Effector memory CD8-positive, alpha-beta T cell (primary cell): ENCODE measurements at regions not wholly inside any gene's neighbourhood (a gene's known extent, or its start where the extent isn't known, plus 50 kb on each side); places are given as distances from the start of the nearest gene placed in this dataset.
"Not testable (repeated sequence)": the region's sequence is repeated elsewhere in the genome, so short reads cannot be mapped to it uniquely, and the experiment has no call there.

Experiments used
- ATAC-seq: fragments of 150-1000 bp; cut with Tn5 transposase; replicated peaks from 2 replicates; pipeline ENCODE4 v1.10.0; 2021; ENCODE audit warnings: mild to moderate bottlenecking, moderate library complexity
- DNase-seq, 3 experiments: peaks; one replicate each; pipeline ENCODE4 v3.0.0; 2021
- H3K27ac Mint-ChIP-seq, 2 donors: one replicate each; pipeline ENCODE4 v1.8.0; 2022; ENCODE audit warnings: mild to moderate bottlenecking in 2 of 2, mixed read lengths in 2 of 2, moderate library complexity in 2 of 2
- H3K27me3 Mint-ChIP-seq, 2 donors: one replicate each; pipeline ENCODE4 v1.8.0; 2022; ENCODE audit warnings: mixed read lengths in 2 of 2
- H3K36me3 Mint-ChIP-seq: one replicate; pipeline ENCODE4 v1.8.0; 2022; ENCODE audit warnings: mild to moderate bottlenecking, moderate library complexity, mixed read lengths; ENCODE audit not compliant: insufficient read depth
- H3K4me1 Mint-ChIP-seq, 2 donors: one replicate each; pipeline ENCODE4 v1.8.0; 2022; ENCODE audit warnings: low read depth in 2 of 2, mixed read lengths in 2 of 2
- H3K4me3 Mint-ChIP-seq, 2 donors: one replicate each; pipeline ENCODE4 v1.8.0; 2022; ENCODE audit warnings: mild to moderate bottlenecking in 2 of 2, mixed read lengths in 2 of 2, moderate library complexity in 2 of 2
- H3K9me3 Mint-ChIP-seq, 2 donors: one replicate each; pipeline ENCODE4 v1.8.0; 2022; ENCODE audit warnings: mixed read lengths in 2 of 2

DNA sequence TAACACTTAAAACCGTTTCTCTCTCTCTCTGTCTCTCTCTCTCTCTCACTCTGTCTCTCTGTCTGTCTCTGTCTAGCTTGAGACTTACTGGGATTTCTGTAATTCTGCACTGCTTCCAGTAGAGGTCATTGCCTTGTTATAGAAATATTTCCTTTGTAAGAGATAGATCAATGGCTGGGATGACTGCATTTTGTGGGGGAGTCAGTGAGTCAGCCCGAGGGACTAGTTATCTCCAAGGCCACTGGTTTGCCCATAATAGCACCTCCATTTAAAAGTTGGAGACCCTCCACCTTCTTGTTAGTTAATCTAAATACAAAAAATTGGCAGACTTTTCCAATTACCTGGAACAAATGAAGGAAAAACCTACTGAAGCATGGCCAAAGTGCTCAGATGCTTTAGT is 547.2 kb downstream of the LRRC70 start:
- no peak overlapping the region for H3K4me3 Mint-ChIP-seq
- no peak overlapping the region for H3K27ac Mint-ChIP-seq
- H3K36me3 Mint-ChIP-seq = no peaks in the 10 kb centered on the region
- H3K4me1 Mint-ChIP-seq = no peaks in the 10 kb centered on the region
- peaks cover 0 to 3% of the 10 kb centered on the region in 2 donors for H3K9me3 Mint-ChIP-seq
- no peaks in the 10 kb centered on the region for H3K27me3 Mint-ChIP-seq
- ATAC-seq = no peak
- no peak for DNase-seq

- ATAC-seq = no peak
- Mint-ChIP-seq H3K36me3 (no peaks in the 10 kb centered on the region), H3K27ac (no peak overlapping the region), H3K27me3 (no peaks in the 10 kb centered on the region), H3K4me3 (no peak overlapping the region), H3K9me3 (peaks cover 0 to 3% of the 10 kb centered on the region in 2 donors), H3K4me1 (no peaks in the 10 kb centered on the region)
- DNase-seq = no peak
These were observed 546.8 kb downstream of the LRRC70 start for GRCh38 chr5:63125392-63125791.

DNA sequence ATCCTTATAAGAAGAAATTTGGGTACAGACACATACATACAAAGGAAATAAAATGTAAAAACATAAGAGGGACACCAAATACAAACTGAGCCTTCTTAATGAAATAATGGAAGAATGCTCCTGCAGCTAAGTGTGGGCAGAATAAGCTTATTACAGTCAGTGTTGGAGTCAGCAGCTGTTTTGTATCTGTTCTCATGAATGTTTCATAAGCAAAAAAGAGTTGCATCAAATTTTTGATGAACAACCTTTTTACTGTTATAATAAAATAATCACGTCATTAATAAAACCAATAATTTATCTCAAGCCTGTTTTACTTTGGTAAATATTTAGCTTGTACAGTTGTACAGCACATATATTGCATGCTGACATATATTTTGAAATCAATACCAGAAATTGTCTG is 545.6 kb downstream of the LRRC70 start:
- ATAC-seq = no peak
- H3K9me3 Mint-ChIP-seq = peaks cover 0 to 3% of the 10 kb centered on the region in 2 donors
- H3K36me3 Mint-ChIP-seq = no peaks in the 10 kb centered on the region

GRCh38 chr5:63121471-63121870 is 542.9 kb downstream of the LRRC70 start:
- Mint-ChIP-seq H3K4me1 (no peaks in the 10 kb centered on the region), H3K27me3 (no peaks in the 10 kb centered on the region), H3K27ac (no peak overlapping the region), H3K9me3 (peaks cover 0 to 3% of the 10 kb centered on the region in 2 donors), H3K4me3 (no peak overlapping the region), H3K36me3 (no peaks in the 10 kb centered on the region)
- ATAC-seq = no peak
- no peak for DNase-seq

More for the DNA sequence above, 545.6 kb downstream of the LRRC70 start:
- DNase-seq = no peak
- no peaks in the 10 kb centered on the region for H3K27me3 Mint-ChIP-seq
- no peaks in the 10 kb centered on the region for H3K4me1 Mint-ChIP-seq
- H3K27ac Mint-ChIP-seq = no peak overlapping the region
- H3K4me3 Mint-ChIP-seq = no peak overlapping the region

- H3K9me3 Mint-ChIP-seq = peaks cover 0 to 3% of the 10 kb centered on the region in 2 donors
- no peak for ATAC-seq
- H3K4me1 Mint-ChIP-seq = no peaks in the 10 kb centered on the region
- H3K4me3 Mint-ChIP-seq = no peak overlapping the region
- no peak overlapping the region for H3K27ac Mint-ChIP-seq
- H3K36me3 Mint-ChIP-seq = no peaks in the 10 kb centered on the region
- no peaks in the 10 kb centered on the region for H3K27me3 Mint-ChIP-seq
- DNase-seq = no peak
These were observed 539.6 kb downstream of the LRRC70 start for GRCh38 chr5:63118221-63118620.

DNA sequence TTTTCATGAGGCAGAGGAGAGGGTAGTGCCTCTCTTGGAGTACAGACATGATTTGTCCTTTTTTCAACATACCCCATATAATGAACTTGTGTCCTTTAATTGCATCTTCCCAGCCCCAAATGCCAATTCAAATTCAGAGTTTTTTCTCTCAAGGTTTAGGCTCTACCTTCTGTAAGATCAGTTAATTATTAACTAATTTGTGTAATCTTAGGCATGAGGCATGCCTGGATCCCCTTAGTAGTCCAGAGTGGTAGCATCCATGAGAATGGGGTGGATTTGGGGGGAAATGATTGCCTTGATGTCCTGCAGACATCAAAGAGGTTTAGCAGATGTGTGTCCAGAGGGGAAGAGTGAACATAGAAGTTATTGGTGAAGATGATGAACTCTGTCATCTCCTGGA is 533.3 kb downstream of the LRRC70 start:
- DNase-seq = no peak
- Mint-ChIP-seq H3K9me3 (peaks cover 0 to 4% of the 10 kb centered on the region in 2 donors), H3K4me3 (no peak overlapping the region), H3K36me3 (no peaks in the 10 kb centered on the region), H3K4me1 (no peaks in the 10 kb centered on the region), H3K27me3 (no peaks in the 10 kb centered on the region), H3K27ac (no peak overlapping the region)
- ATAC-seq = no peak

DNA sequence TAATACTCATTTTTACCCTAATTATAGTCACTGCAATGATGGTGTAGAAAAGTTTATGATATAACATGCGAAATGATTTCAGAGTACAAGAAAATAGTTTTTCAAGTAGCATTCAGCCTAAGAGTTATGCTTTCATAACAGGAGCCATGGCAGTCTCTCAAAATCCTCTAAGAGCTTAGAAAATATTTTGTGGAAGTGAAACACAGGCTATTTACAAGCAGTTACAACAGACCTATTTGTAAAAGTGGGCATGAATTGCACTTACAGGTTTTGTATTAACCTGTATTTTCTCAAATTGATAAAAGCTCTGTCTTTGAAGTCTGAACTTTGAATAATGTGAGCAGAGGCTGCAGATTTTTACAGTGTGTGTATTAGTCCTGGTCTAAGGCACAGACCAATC is 523.3 kb downstream of the LRRC70 start:
- ATAC-seq (no peak), DNase-seq (no peak)
- no peak overlapping the region for H3K27ac Mint-ChIP-seq
- H3K4me1 Mint-ChIP-seq = no peaks in the 10 kb centered on the region
- H3K27me3 Mint-ChIP-seq = no peaks in the 10 kb centered on the region
- no peaks in the 10 kb centered on the region for H3K9me3 Mint-ChIP-seq
- no peaks in the 10 kb centered on the region for H3K36me3 Mint-ChIP-seq
- no peak overlapping the region for H3K4me3 Mint-ChIP-seq

- Mint-ChIP-seq H3K9me3 (peaks cover 2 to 7% of the 10 kb centered on the region in 2 donors), H3K27me3 (no peaks in the 10 kb centered on the region), H3K36me3 (no peaks in the 10 kb centered on the region), H3K27ac (no peak overlapping the region), H3K4me1 (no peaks in the 10 kb centered on the region), H3K4me3 (no peak overlapping the region)
- no peak for DNase-seq
- no peak for ATAC-seq
These were observed 518.7 kb downstream of the LRRC70 start for GRCh38 chr5:63097286-63097685.

DNA sequence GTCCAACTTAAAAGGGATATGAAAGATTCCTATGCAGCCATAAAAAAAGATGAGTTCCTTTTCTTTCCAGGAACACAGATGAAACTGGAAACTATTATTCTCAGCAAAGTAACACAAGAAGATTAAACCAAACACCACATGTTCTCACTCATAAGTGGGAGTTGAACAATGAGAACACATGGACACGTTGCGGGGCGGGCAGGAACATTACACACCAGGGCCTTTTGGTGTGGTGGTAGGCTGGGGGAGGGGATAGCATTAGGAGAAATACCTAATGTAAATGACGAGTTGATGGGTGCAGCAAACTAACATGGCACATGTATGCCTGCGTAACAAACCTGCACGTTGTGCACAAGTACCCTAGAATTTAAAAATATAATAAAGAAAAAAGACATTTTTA is 516.1 kb downstream of the LRRC70 start:
- no peaks in the 10 kb centered on the region for H3K36me3 Mint-ChIP-seq
- ATAC-seq (no peak), DNase-seq (no peak)
- H3K4me1 Mint-ChIP-seq = no peaks in the 10 kb centered on the region
- H3K4me3 Mint-ChIP-seq = no peak overlapping the region
- H3K27me3 Mint-ChIP-seq = no peaks in the 10 kb centered on the region
- H3K27ac Mint-ChIP-seq = no peak overlapping the region
- peaks cover 6 to 7% of the 10 kb centered on the region in 2 donors for H3K9me3 Mint-ChIP-seq

GRCh38 chr5:63089147-63089546 is 510.5 kb downstream of the LRRC70 start:
- DNase-seq (no peak), ATAC-seq (no peak)
- Mint-ChIP-seq H3K27me3 (no peaks in the 10 kb centered on the region), H3K36me3 (no peaks in the 10 kb centered on the region), H3K27ac (no peak overlapping the region), H3K4me3 (no peak overlapping the region), H3K4me1 (no peaks in the 10 kb centered on the region), H3K9me3 (peaks cover 10 to 13% of the 10 kb centered on the region in 2 donors)

DNA sequence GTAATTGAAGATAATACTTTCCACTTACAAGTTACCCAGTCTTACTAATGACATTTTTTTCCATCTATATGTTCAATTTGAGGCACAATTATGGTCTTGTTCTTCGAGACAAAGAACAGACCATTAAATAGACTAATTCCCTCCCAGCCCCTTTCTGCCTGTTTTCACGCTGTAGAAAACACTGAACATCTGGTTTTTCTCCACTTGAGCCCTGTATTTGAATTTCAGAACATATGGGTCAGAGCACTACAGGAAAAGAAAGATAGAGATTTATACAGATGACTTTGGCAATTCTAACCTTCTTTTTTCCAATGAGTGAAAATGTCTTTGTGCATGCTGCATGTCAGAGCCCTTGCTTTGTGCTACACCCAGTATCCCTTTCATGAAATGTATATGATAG is 506.9 kb downstream of the LRRC70 start:
- H3K27ac Mint-ChIP-seq = no peak overlapping the region
- DNase-seq (no peak), ATAC-seq (no peak)
- no peaks in the 10 kb centered on the region for H3K27me3 Mint-ChIP-seq
- no peaks in the 10 kb centered on the region for H3K4me1 Mint-ChIP-seq
- peaks cover 6 to 8% of the 10 kb centered on the region in 2 donors for H3K9me3 Mint-ChIP-seq
- H3K4me3 Mint-ChIP-seq = no peak overlapping the region
- no peaks in the 10 kb centered on the region for H3K36me3 Mint-ChIP-seq

- not testable (repeated sequence) for H3K4me1 Mint-ChIP-seq, H3K27me3 Mint-ChIP-seq, H3K4me3 Mint-ChIP-seq, H3K27ac Mint-ChIP-seq, ATAC-seq, H3K36me3 Mint-ChIP-seq, DNase-seq, H3K9me3 Mint-ChIP-seq
These were observed 505.1 kb downstream of the LRRC70 start for GRCh38 chr5:63083689-63084088.

- no peak for DNase-seq
- no peaks in the 10 kb centered on the region for H3K36me3 Mint-ChIP-seq
These were observed 502.8 kb downstream of the LRRC70 start for GRCh38 chr5:63081402-63081801.

GRCh38 chr5:63070001-63070400 is 491.4 kb downstream of the LRRC70 start:
- Mint-ChIP-seq H3K27ac (no peak overlapping the region), H3K4me1 (no peaks in the 10 kb centered on the region), H3K9me3 (peaks cover 0 to 2% of the 10 kb centered on the region in 2 donors), H3K36me3 (no peaks in the 10 kb centered on the region), H3K4me3 (no peak overlapping the region), H3K27me3 (no peaks in the 10 kb centered on the region)
- DNase-seq = no peak
- no peak for ATAC-seq

More at GRCh38 chr5:63081402-63081801, 502.8 kb downstream of the LRRC70 start:
- Mint-ChIP-seq H3K4me1 (no peaks in the 10 kb centered on the region), H3K27me3 (no peaks in the 10 kb centered on the region), H3K9me3 (peaks cover 0 to 7% of the 10 kb centered on the region in 2 donors), H3K4me3 (no peak overlapping the region), H3K27ac (no peak overlapping the region)
- ATAC-seq = no peak

DNA sequence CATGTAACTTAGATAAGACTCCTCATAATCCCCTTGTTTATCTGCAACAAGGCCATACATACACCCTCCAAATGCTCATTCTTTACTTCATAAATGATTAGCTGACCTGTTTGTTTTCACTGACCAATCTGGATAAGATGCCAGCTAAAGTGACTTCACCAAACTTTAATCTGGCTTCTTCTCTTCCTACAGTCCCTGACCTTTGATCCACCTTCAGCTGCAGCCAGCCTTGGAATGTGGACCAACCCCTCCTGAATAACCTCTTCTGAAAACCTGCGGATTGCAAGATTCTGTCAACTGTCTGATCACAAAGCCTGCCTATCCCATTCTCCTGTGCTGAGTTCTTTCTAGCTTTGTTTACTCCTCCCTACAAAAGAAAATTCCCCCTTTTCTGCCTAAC is 476.8 kb downstream of the LRRC70 start:
- H3K4me1 Mint-ChIP-seq = no peaks in the 10 kb centered on the region
- H3K36me3 Mint-ChIP-seq = no peaks in the 10 kb centered on the region
- H3K4me3 Mint-ChIP-seq = no peak overlapping the region
- ATAC-seq (no peak), DNase-seq (no peak)
- no peak overlapping the region for H3K27ac Mint-ChIP-seq
- no peaks in the 10 kb centered on the region for H3K27me3 Mint-ChIP-seq
- peaks cover 8 to 12% of the 10 kb centered on the region in 2 donors for H3K9me3 Mint-ChIP-seq
